ENCODE measurements at regions not wholly inside any gene's neighbourhood (a gene's known extent, or its start where the extent isn't known, plus 50 kb on each side); places are given as distances from the start of the nearest gene placed in this dataset.
A peak's percentile ranks its signal among the peaks of the same experiment; 100 is the strongest.
"Not testable (repeated sequence)": the region's sequence is repeated elsewhere in the genome, so short reads cannot be mapped to it uniquely, and the experiment has no call there.

DNA sequence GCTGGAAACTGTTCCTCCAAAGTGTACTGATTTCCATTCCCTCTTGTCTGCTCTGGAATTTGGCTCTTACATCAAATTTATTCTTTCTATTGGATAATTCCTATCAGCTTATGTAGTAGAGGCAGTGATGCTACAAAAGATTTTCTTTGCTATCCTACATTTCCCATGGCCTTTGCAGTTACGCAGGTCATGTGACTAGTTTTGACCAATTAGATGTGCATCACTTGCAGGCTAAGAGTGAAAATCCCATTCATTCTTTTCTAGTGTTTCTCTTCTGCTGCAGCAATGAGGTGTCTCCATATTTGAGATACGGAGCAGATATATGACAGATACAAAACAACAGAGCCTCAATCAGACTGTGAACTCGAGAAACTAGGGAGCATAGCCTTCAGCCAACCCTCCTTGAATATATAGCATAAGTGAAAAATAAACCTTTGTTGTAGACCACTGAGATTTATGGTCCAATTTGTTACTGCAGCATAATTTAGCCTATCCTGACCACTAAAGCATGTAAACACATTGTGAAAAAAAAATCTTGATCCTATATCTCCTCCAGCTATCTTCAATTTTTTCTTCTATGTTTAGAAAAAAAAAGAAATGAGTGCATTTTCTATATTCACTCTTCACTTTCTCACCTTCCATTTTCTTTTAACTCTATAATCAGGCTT, 102.0 kb downstream of the HNMT start:
- DNase-seq = no peak

DNA sequence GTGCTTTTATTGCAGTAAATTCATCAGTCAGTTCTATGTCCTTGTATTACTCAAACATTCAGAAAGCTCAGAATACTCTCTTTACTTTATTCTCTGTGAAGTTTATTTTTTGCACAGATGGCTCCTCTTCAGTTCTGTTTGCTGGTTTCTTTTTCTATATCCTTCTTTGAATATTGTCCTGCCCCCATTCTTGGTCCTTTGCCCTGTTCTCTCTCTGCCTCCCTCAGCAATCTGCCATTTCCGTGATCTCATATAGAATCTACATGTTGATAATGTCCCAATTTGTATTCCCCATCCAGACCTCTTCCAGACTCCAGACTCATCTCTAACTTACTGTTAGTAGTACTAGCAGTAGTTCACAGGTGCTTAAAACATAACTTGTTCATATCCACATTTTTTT, 102.6 kb downstream of the HNMT start:
- DNase-seq = no peak

DNA sequence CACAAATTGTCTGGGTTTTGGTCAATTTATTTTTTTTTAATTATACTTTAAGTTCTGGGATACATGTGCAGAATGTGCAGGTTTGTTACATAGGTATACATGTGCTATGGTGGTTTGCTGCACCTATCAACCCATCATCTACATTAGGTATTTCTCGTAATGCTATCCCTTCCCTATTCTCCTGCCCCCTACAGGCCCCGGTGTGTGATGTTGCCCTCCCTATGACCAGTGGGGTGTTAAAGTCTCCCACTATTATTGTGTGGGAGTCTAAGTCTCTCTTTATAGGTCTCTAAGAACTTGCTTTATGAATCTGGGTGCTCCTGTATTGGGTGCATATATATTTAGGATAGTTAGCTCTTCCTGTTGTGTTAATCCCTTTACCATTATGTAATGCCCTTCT, 104.4 kb downstream of the HNMT start:
- DNase-seq = not testable (repeated sequence)

DNA sequence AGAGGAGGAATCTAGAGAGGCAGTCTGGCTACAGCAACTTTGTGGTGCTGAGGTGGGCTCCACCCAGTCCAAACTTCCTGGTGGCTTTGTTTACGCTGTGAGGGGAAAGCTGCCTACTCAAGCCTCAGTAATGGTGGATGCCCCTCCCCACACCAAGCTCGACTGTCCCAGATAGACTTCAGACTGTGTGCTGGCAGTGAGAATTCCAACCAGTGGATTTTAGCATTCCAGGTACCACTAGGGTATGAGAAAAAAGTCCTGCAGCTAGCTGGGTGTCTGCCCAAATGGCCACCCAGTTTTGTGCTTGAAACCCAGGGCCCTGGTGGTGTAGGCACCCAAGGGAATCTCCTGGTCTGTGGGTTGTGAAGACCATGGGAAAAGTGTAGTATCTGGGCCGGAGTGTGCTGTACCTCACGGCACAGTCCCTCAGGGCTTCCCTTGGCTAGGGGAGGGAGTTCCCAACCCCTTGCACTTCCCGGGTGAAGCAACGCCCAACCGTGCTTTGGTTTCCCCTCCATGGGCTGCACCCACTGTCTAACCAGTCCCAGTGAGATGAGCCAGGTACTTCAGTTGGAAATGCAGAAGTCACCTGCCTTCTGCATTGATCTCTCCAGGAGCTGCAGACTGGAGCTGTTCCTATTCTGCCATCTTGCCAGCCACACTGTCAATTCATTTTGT, 106.9 kb downstream of the HNMT start:
- DNase-seq = not testable (repeated sequence)

DNA sequence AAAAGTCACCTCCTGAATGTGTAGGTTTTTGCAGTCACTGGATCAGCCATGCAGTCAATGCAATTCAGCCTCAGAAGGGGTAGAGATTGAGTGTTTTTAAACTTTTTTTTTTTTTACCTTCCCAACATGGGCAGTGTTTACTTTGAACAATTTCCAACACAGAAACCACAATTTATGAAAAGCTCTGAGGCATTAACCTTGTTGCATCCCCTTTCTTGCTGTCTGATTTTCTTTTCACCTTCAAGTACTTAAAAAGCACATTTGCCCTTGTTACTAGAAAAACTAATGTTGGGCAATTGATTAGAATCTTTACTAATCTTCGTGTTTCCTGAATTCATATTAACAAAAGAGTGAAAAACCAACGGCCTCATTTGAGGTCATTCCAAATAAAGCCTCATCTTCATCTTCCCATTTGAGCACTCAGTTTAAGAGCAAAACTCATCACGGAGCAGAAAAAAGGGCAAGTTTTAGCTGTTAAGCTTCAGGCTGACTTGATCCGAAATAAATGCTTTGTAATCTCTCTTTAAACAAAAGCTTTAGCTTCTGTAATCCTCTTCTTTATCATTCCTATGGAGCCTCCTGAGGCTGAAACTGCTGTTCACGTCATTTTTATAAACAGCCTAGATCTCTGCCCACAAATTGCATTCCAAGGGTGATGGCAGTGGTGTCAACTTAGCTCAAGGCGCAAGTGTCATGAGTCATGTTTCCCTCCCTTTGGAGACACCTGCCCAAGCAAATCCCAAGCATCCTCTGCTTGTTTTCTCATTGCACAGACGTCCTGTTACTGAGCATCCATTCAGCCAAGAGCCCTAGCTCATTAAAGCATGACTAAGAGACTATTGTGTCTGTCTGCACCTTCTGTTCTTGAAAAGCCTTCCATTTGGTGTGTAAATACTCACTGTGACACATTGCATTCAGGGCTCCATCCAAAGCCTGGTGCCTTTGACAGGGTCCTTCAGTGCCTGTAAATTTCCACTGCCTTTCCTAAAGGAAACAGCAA, 107.7 kb downstream of the HNMT start:
- peak; percentile 79 for DNase-seq

DNA sequence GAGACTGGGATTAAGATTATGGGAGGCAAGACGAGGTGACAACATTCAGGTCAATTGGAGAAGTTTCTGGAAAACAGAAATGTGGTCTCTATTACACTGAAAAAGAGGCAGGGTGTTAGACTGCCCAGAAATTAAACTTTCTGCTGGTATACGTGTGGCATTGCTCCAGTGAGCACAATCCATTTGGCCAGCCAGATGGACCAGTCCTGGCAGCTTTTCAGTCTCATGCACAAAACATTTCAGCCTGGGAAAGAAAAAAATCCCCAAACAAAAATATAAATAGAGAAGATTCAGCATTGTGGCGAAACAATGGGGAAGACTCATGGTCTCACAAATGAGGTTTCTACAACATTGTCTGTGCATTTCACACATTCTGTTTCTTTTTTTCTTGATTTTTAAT, 113.9 kb downstream of the HNMT start:
- no peak for DNase-seq

DNA sequence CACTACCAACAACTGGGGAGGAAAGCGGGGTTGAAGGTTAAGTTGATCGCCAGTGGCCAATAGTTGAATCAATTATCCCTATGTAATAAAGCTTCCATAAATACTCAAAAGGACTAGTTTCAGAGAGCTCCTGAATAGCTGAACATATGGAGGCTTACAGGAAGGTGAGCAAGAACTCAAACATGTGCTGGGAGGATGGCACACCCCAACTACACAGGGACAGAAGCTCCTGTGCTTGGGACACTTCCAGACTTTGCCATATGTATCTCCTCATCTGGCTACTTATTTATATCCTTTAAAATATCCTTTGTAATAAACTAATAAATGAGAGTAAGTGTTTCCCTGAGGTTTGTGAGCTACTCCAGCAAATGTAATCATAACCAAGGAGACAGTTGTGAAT, 115.7 kb downstream of the HNMT start:
- no peak for DNase-seq

DNA sequence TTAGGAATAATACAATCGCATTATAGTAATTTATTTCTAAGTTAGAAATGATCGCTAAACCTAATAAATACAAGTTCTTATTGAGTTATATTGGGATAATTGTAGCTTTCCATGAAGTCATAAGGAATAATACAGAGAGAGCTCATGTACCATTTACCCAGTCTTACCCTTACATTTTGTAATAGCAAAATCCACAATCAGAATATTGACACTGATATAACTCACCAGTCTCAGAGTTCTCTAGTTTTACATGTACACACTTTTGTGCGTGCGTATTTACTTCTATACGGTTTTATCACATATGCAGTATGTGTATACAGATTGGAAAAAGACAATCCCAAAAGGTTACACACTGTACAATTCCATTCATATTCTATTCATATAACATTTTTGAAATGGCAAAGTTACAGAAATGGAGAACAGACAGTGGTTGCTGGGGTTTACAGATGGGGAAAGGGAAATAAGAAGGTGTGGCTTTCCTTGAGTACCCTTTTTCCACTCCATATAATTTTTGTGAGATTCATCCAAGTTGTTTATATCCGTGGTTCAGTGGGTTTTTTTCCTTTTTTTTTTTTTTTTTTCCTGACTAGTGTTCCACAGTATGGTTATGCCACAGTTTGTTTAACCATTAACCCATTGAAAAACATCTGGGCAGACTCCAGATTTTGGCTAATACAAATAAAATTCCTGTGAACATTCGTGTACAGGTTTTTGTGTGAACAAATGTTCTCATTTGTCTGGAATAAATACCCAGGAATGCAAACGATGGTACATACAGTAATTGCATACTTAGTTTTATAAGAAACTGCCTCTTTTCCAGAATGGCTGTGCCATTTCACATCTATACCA, 117.2 kb downstream of the HNMT start:
- no peak for DNase-seq

DNA sequence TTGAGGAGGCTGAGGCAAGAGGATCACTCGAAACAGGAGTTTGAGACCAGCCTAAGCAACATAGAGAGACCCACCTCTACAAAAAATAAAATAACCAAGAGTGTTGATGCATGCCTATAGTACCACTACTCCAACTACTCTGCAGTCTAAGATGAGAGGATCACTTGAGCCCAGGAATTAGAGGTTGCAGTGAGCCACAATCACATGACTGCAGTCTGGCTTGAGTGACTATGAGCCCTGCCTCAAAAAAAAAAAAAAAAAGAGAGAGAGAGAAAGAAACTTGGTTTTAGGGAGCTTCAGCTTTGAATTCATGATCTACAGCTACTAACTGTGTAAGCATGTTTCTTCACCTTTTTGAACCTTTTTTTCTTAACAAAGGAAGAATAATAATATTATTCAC, 119.9 kb downstream of the HNMT start:
- no peak for DNase-seq

DNA sequence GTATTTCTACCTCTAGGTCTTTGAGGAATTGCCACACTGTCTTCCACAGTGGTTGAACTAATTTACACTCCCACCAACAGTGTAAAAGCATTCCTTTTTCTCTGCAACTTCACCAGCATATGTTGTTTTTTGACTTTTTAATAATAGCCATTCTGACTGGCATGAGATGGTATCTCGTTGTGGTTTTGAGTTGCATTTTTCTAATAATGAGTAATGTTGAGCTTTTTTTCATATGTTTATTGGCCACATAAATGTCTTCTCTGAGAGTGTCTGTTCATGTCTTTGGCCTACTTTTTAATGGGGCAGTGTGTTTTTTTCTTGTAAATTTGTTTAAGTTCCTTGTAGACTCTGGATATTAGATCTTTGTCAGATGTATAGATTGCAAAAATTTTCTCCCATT, 121.2 kb downstream of the HNMT start:
- DNase-seq = not testable (repeated sequence)

DNA sequence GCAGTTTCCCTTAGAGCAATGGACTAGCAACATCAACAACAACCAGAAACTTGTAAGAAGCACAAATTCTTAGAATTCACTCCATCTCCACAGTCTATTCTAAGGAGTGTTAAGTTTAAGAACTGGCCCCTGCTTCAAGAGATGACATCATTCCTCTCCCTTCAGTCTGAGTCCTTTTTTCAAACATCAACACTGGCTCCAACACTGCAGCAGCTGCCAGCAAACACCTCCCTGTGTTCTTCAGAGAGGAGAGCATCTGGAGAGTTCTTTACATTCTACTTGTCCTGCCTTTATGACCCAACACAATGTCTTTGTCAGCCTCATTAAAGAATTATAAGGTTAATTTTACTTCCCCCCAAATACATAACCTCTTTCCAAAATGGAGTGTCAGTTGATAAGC, 122.3 kb downstream of the HNMT start:
- DNase-seq = no peak

DNA sequence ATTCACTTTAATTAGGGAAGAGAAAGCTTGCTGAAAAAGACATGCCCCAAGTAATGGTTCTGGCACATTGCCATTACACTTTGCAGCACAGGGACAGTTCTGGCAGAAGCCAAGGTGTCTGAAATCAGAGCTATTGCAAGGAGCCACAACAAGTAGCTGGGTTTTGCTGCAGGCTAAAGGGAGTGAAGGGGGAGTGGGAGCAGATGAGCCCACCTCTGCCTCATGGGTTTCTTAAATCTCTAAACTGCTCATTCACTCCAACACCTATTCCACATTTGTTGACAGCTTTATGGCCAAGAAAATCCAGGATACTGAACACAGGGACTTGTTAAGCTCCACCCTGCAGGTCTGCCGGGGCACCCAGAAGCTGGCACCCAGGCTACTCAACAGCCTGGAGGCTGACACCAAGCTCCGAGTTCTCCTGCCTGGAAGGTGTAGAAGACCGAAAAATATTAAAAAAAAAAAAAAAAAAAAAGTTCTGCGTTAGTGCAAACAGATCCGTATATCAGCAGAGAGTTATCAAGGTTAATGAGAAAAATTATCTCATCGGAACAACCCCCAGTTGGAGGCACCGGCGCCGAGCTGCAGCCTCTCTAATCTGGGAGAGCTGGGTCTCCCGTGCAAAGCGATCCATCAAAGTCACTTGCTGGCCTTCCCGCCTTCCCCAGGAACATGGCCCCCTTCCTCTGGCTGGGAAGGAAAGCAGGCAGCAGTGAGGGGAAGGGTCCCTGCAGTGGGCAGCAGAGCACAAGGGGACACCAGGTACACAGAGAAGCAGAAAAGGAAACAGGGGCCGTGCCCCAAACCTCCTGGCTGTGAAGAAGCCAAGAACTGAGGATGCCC, 123.7 kb downstream of the HNMT start:
- DNase-seq = no peak

DNA sequence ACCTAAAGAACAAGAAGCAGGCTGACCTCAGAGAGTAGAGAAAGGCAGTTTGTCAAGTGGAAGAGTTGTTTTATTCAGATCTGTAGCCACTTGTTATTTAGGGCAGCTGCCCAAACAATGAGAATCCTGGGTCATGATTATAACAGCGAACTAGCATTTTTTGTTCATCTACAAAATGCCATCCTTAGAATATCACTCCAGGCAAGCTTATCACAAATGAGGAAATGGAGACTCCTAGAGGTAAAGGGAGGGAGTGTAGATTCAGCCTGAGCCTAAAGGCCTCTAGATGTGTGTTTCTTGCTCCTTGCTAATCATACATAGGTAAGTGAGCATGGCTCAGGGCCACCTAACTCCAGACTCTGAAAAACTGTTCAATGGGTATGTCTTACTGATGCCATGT, 126.1 kb downstream of the HNMT start:
- DNase-seq = no peak

DNA sequence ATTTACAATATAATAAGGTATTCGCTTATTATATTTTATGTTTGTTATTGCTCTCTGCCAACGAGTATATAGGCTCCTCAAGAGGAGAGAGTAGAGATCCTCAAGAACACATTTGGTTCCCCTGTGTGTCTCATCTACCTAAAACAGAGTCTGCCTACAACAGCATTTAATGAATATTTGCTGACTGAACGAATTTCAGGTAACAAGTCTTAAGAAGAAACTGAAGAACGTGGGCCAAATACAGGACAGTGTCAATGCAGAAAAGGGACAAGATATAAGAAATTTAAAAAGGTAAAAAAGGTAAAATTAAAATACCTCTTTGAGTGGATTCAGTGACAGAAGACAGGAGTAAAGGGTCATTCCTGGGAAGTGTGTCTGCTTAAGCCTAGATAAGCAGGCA, 129.2 kb downstream of the HNMT start:
- DNase-seq = no peak

DNA sequence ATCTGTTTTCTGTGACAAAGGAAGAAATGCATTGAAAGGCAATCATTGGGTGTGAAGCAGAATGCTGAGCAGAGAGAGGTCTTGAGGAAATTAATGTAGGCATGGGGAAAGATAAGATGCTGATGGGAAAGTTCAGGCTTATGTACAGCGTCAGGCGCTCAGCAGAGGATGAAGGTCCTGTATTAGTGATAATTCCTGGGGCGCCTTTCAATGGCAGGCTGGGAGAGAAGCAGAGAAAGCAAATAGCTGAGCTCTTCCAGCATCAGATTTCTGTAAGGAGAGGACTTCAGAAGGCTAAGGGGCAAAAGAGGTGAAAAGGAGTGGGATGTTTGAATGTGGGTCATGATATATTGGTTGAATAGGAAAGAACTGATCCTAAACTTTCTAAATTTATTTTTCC, 129.8 kb downstream of the HNMT start:
- DNase-seq = no peak

DNA sequence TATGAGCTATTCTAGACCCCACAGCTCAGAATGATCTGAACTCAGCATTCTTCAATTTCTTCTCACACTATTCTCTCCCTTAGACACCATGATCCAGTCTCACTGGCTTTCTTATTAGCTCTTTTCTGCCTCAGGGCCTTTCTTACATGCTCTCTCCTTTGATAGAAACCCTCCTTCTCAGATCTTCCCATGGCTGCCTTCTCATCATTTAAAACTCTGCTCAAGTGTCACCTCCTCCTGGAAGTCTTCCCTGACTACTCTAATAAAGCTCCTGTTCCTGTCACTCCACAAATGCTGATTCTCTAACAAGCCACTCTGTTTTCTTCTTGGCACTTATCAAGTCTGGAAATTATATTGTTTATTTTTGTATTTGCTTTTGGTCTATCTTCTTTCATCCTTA, 131.1 kb downstream of the HNMT start:
- no peak for DNase-seq

DNA sequence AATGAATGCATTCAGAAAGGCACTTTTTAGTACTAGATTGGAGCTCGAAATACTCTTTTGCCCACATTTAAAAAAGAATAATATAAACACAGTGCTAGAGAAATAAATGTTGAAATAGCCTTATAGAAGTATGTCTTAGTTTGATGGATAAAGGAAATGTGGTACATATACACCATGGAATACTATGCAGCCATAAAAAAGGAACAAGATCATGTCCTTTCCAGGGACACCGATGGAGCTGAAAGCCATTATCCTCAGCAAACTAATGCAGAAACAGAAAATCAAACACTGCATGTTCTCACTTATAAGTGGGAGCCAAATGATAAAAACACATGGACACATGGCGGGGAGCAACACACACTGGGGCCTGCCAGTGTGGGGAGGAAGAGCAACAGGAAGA, 135.0 kb downstream of the HNMT start:
- DNase-seq = not testable (repeated sequence)

DNA sequence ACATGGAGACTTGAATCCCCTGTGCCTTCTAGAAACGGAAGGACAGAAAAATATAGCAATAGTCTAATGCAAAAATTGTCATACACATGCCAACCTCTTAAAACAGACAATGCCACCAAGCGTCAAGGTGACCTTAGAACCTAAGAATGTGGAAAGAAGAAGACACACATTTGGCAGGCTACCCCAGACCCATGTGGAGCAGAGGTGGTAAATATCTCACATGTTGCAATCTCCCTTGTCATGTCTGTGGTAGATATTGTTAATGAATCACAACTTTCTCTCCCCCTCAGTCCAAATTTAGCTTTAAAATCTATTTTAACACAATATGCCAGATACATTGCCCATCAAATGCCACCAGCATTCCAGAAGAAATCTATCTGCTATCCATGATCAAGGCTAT, 137.4 kb downstream of the HNMT start:
- no peak for DNase-seq

DNA sequence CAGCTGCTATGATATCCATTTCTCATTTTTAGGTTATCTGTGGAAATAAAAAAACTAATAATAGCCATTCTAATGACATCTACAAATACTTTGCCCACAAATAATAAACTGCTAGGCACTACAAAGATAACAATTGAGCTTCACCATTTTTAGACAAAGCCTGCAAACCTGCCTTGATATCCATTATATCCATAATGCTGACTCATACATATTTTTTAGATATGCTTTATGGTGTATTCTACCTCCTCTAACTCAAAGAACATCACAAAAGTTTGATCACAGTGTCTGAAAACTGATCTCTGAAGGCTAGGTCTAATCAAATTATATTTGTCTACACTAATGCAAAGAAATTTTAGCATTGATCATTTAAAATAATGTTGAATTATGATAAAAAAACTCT, 138.4 kb downstream of the HNMT start:
- DNase-seq = no peak

DNA sequence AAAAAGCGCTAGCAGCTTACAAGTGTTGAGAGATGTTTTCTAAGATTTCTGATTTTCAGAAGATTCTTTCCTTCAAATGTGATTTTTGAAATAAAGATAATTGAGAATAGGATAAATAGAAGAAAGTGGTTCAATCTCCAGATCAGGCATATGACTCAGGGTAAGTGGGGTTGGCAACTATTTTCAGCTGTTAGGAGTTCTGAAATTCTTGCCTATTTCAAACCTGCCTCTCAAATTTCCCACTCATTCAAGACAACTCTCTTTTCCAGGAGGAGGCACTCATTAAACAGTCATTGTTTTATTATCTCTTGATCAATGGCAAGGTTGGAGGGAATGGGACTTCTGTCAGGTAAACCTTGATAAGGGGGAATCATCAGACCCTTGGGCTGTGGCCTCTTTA, 138.9 kb downstream of the HNMT start:
- DNase-seq = no peak

DNA sequence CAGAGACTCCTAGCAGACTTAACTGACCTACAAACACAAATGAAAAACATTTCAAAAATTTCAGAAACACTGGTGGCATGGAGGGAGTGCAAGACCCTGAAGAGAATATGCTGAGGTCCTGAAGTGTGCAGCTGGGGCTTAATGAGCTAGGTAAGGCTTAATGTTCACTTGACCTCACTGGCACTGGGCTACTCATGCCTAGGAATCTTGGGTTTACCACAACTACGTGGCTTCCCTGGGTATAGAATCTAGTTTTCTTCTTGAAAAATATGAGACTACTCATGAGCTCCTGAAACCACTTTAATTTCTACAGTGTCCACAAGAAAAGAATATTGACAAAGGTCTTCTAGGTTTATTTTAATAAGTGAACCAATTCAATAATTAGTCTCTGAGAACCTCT, 139.8 kb downstream of the HNMT start:
- no peak for DNase-seq

DNA sequence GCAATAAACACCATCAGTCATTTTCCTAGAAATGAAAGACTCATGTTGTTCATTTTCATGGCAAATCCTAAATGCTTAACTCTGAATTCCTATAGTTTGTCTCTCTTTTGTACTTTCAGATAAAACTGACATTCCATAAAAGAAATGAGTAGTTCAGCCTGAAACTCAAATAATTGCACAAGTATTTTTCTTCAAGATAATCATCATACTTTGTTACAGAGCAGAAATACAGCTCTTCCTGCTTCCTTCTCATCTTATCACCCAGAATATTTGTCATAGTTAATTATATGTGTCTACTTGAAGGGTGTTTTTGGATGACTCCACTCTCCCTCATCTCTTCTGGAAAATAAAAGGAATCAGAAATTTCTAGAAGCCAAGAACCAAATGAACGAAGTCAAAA, 141.1 kb downstream of the HNMT start:
- no peak for DNase-seq
